ENCODE measurements at regions not wholly inside any gene's neighbourhood (a gene's known extent, or its start where the extent isn't known, plus 50 kb on each side); places are given as distances from the start of the nearest gene placed in this dataset.

GRCh38 chr10:2982146-2982545 is 85.2 kb upstream of the PFKP start:
- TF ChIP-seq ZNF214 (tag by site-specific recombination; IDR thresholded peaks at IDR 0.05; ENCODE audit: borderline replicate concordance), result no peak
- TF ChIP-seq ZEB2 (tag by site-specific recombination; IDR thresholded peaks at IDR 0.05), result no peak
- TF ChIP-seq ZNF311 (tag by site-specific recombination; IDR thresholded peaks at IDR 0.05; ENCODE audit: borderline replicate concordance), result no peak
- no peak for TF ChIP-seq ZNF16 (tag by site-specific recombination; IDR thresholded peaks at IDR 0.05; ENCODE audit: low read depth)
- TF ChIP-seq ZNF169 (tag by site-specific recombination; IDR thresholded peaks at IDR 0.05), result no peak
- TF ChIP-seq ZNF24 (tag by site-specific recombination; IDR thresholded peaks at IDR 0.05), result no peak
- no peak for TF ChIP-seq FEZF1 (tag by site-specific recombination; IDR thresholded peaks at IDR 0.05)
- TF ChIP-seq ZNF362 (tag by site-specific recombination; IDR thresholded peaks at IDR 0.05), result no peak
- no peak for TF ChIP-seq ZNF596 (tag by site-specific recombination; IDR thresholded peaks at IDR 0.05)
- no peak for TF ChIP-seq ZNF747 (tag by site-specific recombination; IDR thresholded peaks at IDR 0.05)
- no peak for TF ChIP-seq ZNF610 (tag by site-specific recombination; IDR thresholded peaks at IDR 0.05; ENCODE audit: borderline replicate concordance)
- no peak for TF ChIP-seq ZBTB11 (tag by site-specific recombination; conservative IDR thresholded peaks at IDR 0.05; ENCODE audit: low read depth)
- no peak for TF ChIP-seq ZNF658 (tag by site-specific recombination; IDR thresholded peaks at IDR 0.05)
- no peak for TF ChIP-seq ZFP41 (tag by site-specific recombination; IDR thresholded peaks at IDR 0.05; ENCODE audit: borderline replicate concordance)
- no peak for TF ChIP-seq ZNF121 (tag by site-specific recombination; IDR thresholded peaks at IDR 0.05)
- TF ChIP-seq ZNF184 (tag by site-specific recombination; IDR thresholded peaks at IDR 0.05), result no peak
- TF ChIP-seq ZNF112 (tag by site-specific recombination; IDR thresholded peaks at IDR 0.05), result no peak
- TF ChIP-seq ZNF664 (tag by site-specific recombination; IDR thresholded peaks at IDR 0.05), result no peak
- no peak for TF ChIP-seq ZNF366 (tag by site-specific recombination; conservative IDR thresholded peaks at IDR 0.05)
- TF ChIP-seq ZNF138 (tag by site-specific recombination; IDR thresholded peaks at IDR 0.05; ENCODE audit: borderline replicate concordance), result no peak
- CTCF ChIA-PET, result interaction anchor here (0.6 kb wide), 1 partner anchor 16 kb away, joined by 4 read pairs; no protein-coding TSS in a partner anchor
- POLR2A ChIA-PET, result no interaction called here
- Histone ChIP-seq H3K4me3 (ENCODE audit: low read depth, low read length) (no peak overlapping the region), H3K9me3 (ENCODE audit: control insufficient read depth, insufficient read depth, low read depth, low read length) (no peaks in the 10 kb centered on the region), H3K27ac (ENCODE audit: extremely low read depth, low read depth, low read length) (no peak overlapping the region), H3K4me1 (ENCODE audit: control insufficient read depth, insufficient read depth, low read length) (no peaks in the 10 kb centered on the region; the same call in 1 of the 2 replicates), H3K36me3 (ENCODE audit: control insufficient read depth in 2 of 2, insufficient read depth in 1 of 2, low read length in 2 of 2) (no peaks in the 10 kb centered on the region)

- Histone ChIP-seq H3K4me1 (ENCODE audit: control insufficient read depth, insufficient read depth, low read length) (no peaks in the 10 kb centered on the region; the same call in 1 of the 2 replicates), H3K4me3 (ENCODE audit: low read depth, low read length) (no peak overlapping the region), H3K36me3 (ENCODE audit: control insufficient read depth in 2 of 2, insufficient read depth in 1 of 2, low read length in 2 of 2) (no peaks in the 10 kb centered on the region), H3K27ac (ENCODE audit: extremely low read depth, low read depth, low read length) (no peak overlapping the region), H3K9me3 (ENCODE audit: control insufficient read depth, insufficient read depth, low read depth, low read length) (no peaks in the 10 kb centered on the region)
- ChIA-PET CTCF (interaction anchor here (0.6 kb wide), 1 partner anchor 17 kb away, joined by 4 read pairs; no protein-coding TSS in a partner anchor), POLR2A (no interaction called here)
- TF ChIP-seq ZFHX2 (tag by site-specific recombination; conservative IDR thresholded peaks at IDR 0.05) (no peak), ZNF133 (tag by site-specific recombination; IDR thresholded peaks at IDR 0.05) (no peak), ZNF561 (tag by site-specific recombination; IDR thresholded peaks at IDR 0.05; ENCODE audit: borderline replicate concordance) (no peak), ZNF555 (tag by site-specific recombination; conservative IDR thresholded peaks at IDR 0.05) (no peak), ZNF558 (tag by site-specific recombination; IDR thresholded peaks at IDR 0.05) (no peak), ZSCAN16 (tag by site-specific recombination; IDR thresholded peaks at IDR 0.05) (no peak)
Observed at GRCh38 chr10:2981361-2981801, 86.0 kb upstream of the PFKP start.
